ENCODE measurements at regions not wholly inside any gene's neighbourhood (a gene's known extent, or its start where the extent isn't known, plus 50 kb on each side); places are given as distances from the start of the nearest gene placed in this dataset.

GRCh38 chr6:81694207-81694606, 58.3 kb downstream of the TENT5A start:
- TF ChIP-seq CTCF (IDR thresholded peaks at IDR 0.05) (no peak), POLR2A (IDR thresholded peaks at IDR 0.05) (no peak)
